ENCODE measurements at regions not wholly inside any gene's neighbourhood (a gene's known extent, or its start where the extent isn't known, plus 50 kb on each side); places are given as distances from the start of the nearest gene placed in this dataset.
A peak's percentile ranks its signal among the peaks of the same experiment; 100 is the strongest.
"Not testable (repeated sequence)": the region's sequence is repeated elsewhere in the genome, so short reads cannot be mapped to it uniquely, and the experiment has no call there.

- no peak overlapping the region for H3K4me3 ChIP-seq (ENCODE audit: low read depth, low read length)
- TF ChIP-seq CTCF (IDR thresholded peaks at IDR 0.05; ENCODE audit: borderline replicate concordance, insufficient read depth, low read depth, low read length) = no peak
Observed at GRCh38 chr6:84329077-84329476, 101.6 kb upstream of the CEP162 start.

- H3K4me3 ChIP-seq (ENCODE audit: low read depth, low read length) = no peak overlapping the region
- no peak for TF ChIP-seq CTCF (IDR thresholded peaks at IDR 0.05; ENCODE audit: borderline replicate concordance, insufficient read depth, low read depth, low read length)
Observed at GRCh38 chr6:84317463-84317862, 90.0 kb upstream of the CEP162 start.

- TF ChIP-seq CTCF (IDR thresholded peaks at IDR 0.05; ENCODE audit: borderline replicate concordance, insufficient read depth, low read depth, low read length) = no peak
Observed at GRCh38 chr6:84314377-84314898, 87.0 kb upstream of the CEP162 start.

GRCh38 chr6:84309336-84309735, 81.9 kb upstream of the CEP162 start:
- TF ChIP-seq CTCF (IDR thresholded peaks at IDR 0.05; ENCODE audit: borderline replicate concordance, insufficient read depth, low read depth, low read length) = no peak
- H3K4me3 ChIP-seq (ENCODE audit: low read depth, low read length) = no peak overlapping the region

More at GRCh38 chr6:84314377-84314898, 87.0 kb upstream of the CEP162 start:
- H3K4me3 ChIP-seq (ENCODE audit: low read depth, low read length) = no peak overlapping the region

GRCh38 chr6:84304881-84305280, 77.4 kb upstream of the CEP162 start:
- no peak for TF ChIP-seq CTCF (IDR thresholded peaks at IDR 0.05; ENCODE audit: borderline replicate concordance, insufficient read depth, low read depth, low read length)
- H3K4me3 ChIP-seq (ENCODE audit: low read depth, low read length) = no peak overlapping the region

GRCh38 chr6:84291033-84291432, 63.6 kb upstream of the CEP162 start:
- H3K4me3 ChIP-seq (ENCODE audit: low read depth, low read length) = not testable (repeated sequence)

- H3K4me3 ChIP-seq (ENCODE audit: low read depth, low read length) = no peak overlapping the region
- peak; percentile 45; the same call in 1 of the 2 replicates for TF ChIP-seq CTCF (IDR thresholded peaks at IDR 0.05; ENCODE audit: borderline replicate concordance, insufficient read depth, low read depth, low read length)
Observed at GRCh38 chr6:84284428-84285049, 57.1 kb upstream of the CEP162 start.
